ENCODE measurements at regions not wholly inside any gene's neighbourhood (a gene's known extent, or its start where the extent isn't known, plus 50 kb on each side); places are given as distances from the start of the nearest gene placed in this dataset.

GRCh38 chr4:125714049-125714448 is 399.3 kb downstream of the FAT4 start:
- no peak overlapping the region for H3K27ac ChIP-seq
- TF ChIP-seq, protein P1, sequence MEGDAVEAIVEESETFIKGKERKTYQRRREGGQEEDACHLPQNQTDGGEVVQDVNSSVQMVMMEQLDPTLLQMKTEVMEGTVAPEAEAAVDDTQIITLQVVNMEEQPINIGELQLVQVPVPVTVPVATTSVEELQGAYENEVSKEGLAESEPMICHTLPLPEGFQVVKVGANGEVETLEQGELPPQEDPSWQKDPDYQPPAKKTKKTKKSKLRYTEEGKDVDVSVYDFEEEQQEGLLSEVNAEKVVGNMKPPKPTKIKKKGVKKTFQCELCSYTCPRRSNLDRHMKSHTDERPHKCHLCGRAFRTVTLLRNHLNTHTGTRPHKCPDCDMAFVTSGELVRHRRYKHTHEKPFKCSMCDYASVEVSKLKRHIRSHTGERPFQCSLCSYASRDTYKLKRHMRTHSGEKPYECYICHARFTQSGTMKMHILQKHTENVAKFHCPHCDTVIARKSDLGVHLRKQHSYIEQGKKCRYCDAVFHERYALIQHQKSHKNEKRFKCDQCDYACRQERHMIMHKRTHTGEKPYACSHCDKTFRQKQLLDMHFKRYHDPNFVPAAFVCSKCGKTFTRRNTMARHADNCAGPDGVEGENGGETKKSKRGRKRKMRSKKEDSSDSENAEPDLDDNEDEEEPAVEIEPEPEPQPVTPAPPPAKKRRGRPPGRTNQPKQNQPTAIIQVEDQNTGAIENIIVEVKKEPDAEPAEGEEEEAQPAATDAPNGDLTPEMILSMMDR (IDR thresholded peaks at IDR 0.05): no peak
- no peak for TF ChIP-seq POLR2A (IDR thresholded peaks at IDR 0.05)
- no peaks in the 10 kb centered on the region for H3K27me3 ChIP-seq
- DNase-seq: no peak
- H3K9me3 ChIP-seq: peaks cover 0 to 3% (median 0%) of the 10 kb centered on the region in 4 donors
- H3K4me1 ChIP-seq: no peaks in the 10 kb centered on the region
- H3K4me3 ChIP-seq: no peak overlapping the region
- no peaks in the 10 kb centered on the region for H3K36me3 ChIP-seq

GRCh38 chr4:125714845-125715244 is 400.1 kb downstream of the FAT4 start:
- H3K27ac ChIP-seq: no peak overlapping the region
- H3K4me1 ChIP-seq: no peaks in the 10 kb centered on the region
- peaks cover 0 to 3% (median 0%) of the 10 kb centered on the region in 4 donors for H3K9me3 ChIP-seq
- no peak overlapping the region for H3K4me3 ChIP-seq
- TF ChIP-seq POLR2A (IDR thresholded peaks at IDR 0.05): no peak
- TF ChIP-seq, protein P1 (IDR thresholded peaks at IDR 0.05): no peak
- no peak for DNase-seq
- H3K27me3 ChIP-seq: no peaks in the 10 kb centered on the region
- no peaks in the 10 kb centered on the region for H3K36me3 ChIP-seq

GRCh38 chr4:125719987-125720386 is 405.2 kb downstream of the FAT4 start:
- no peaks in the 10 kb centered on the region for H3K4me1 ChIP-seq
- peaks cover 0 to 3% (median 0%) of the 10 kb centered on the region in 4 donors for H3K9me3 ChIP-seq
- no peak for DNase-seq
- H3K36me3 ChIP-seq: no peaks in the 10 kb centered on the region
- H3K4me3 ChIP-seq: no peak overlapping the region
- no peaks in the 10 kb centered on the region for H3K27me3 ChIP-seq
- TF ChIP-seq POLR2A (IDR thresholded peaks at IDR 0.05): no peak
- TF ChIP-seq, protein P1 (IDR thresholded peaks at IDR 0.05): no peak
- no peak overlapping the region for H3K27ac ChIP-seq

DNA sequence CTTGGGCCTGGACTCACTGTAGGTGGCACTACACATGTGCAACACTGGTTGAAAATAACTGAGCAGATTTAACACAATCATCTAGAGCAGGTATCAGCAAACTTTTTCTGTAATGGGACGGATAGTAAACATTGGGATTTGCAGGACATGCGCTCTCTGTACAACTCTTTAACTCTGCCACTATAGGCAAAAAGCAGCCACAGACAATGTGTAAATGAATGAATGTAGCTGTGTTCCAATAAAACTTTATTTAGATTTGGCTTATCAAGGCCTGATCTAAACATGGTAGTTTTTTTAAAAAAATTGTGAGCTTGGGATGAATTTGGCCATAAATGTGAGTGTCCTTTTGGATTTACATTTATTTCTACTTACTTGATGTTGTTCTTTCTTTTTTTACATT is 407.3 kb downstream of the FAT4 start:
- no peak for DNase-seq
- Histone ChIP-seq H3K9me3 (peaks cover 0 to 3% (median 0%) of the 10 kb centered on the region in 4 donors), H3K27me3 (no peaks in the 10 kb centered on the region), H3K36me3 (no peaks in the 10 kb centered on the region), H3K4me1 (no peaks in the 10 kb centered on the region), H3K4me3 (no peak overlapping the region), H3K27ac (no peak overlapping the region)
- TF ChIP-seq POLR2A (IDR thresholded peaks at IDR 0.05): no peak
- TF ChIP-seq, protein P1 (IDR thresholded peaks at IDR 0.05): no peak

DNA sequence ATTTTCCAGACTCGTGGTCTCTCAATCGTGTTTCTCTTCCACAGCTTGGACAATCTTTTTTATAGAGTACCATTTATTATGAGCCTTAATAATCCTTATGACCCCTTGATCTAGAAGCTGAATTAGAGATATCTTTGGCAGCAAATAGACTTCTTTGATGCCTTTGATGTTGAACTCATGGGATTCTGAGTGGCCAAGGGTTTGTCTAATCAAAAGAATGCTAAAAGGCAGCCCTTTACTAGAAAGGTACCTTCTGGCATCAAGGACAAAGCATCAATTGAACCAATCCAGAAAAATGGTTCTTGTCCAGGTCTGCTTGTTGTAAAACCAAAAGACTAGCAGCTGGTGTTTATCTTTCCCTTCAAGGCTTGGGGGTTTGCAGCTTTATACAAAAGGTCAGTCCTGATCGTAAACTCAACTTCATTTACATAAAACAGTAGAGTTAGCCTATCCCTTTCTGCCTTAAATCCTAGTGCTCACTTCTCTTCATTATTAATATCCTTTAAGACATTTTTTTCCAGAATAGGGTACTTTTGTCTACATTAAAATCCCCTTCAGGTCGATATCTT is 411.3 kb downstream of the FAT4 start:
- no peak overlapping the region for H3K27ac ChIP-seq
- no peak overlapping the region for H3K4me3 ChIP-seq
- H3K27me3 ChIP-seq: no peaks in the 10 kb centered on the region
- no peaks in the 10 kb centered on the region for H3K4me1 ChIP-seq
- TF ChIP-seq, protein P1 (IDR thresholded peaks at IDR 0.05): no peak
- TF ChIP-seq POLR2A (IDR thresholded peaks at IDR 0.05): no peak
- H3K36me3 ChIP-seq: no peaks in the 10 kb centered on the region
- no peaks in the 10 kb centered on the region for H3K9me3 ChIP-seq
- no peak for DNase-seq

- TF ChIP-seq, protein P1 (IDR thresholded peaks at IDR 0.05): no peak
- TF ChIP-seq POLR2A (IDR thresholded peaks at IDR 0.05): no peak
- no peaks in the 10 kb centered on the region for H3K27me3 ChIP-seq
- no peak overlapping the region for H3K4me3 ChIP-seq
- H3K9me3 ChIP-seq: no peaks in the 10 kb centered on the region
- DNase-seq: no peak
- H3K4me1 ChIP-seq: no peaks in the 10 kb centered on the region
- no peak overlapping the region for H3K27ac ChIP-seq
- no peaks in the 10 kb centered on the region for H3K36me3 ChIP-seq
These were observed 413.2 kb downstream of the FAT4 start for GRCh38 chr4:125727931-125728330.

Data from Peyer's patch (tissue), 4 donors.